ENCODE measurements at regions not wholly inside any gene's neighbourhood (a gene's known extent, or its start where the extent isn't known, plus 50 kb on each side); places are given as distances from the start of the nearest gene placed in this dataset.
"Not testable (repeated sequence)": the region's sequence is repeated elsewhere in the genome, so short reads cannot be mapped to it uniquely, and the experiment has no call there.

DNA sequence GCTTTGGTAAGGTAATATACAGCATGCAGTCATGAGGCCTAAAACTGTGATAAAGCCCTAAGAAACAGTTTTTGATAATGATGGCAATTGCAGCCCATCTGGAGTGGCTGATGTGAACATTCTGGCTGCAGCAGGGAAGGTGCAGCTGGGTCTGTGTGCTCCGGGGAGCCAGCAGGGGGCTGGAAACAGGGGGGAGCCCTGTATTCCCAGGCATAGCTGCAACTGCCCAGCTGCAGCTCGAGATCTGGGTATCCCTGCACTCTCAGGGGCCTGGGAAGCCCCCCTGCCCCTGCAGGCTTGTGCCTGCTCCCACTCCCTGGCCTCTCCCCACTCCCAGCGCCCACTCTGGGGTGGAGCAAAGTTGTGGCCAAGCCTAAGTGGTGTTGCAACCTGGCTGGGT, 95.6 kb downstream of the RRAGB start:
- TF ChIP-seq, protein P1, sequence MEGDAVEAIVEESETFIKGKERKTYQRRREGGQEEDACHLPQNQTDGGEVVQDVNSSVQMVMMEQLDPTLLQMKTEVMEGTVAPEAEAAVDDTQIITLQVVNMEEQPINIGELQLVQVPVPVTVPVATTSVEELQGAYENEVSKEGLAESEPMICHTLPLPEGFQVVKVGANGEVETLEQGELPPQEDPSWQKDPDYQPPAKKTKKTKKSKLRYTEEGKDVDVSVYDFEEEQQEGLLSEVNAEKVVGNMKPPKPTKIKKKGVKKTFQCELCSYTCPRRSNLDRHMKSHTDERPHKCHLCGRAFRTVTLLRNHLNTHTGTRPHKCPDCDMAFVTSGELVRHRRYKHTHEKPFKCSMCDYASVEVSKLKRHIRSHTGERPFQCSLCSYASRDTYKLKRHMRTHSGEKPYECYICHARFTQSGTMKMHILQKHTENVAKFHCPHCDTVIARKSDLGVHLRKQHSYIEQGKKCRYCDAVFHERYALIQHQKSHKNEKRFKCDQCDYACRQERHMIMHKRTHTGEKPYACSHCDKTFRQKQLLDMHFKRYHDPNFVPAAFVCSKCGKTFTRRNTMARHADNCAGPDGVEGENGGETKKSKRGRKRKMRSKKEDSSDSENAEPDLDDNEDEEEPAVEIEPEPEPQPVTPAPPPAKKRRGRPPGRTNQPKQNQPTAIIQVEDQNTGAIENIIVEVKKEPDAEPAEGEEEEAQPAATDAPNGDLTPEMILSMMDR (conservative IDR thresholded peaks at IDR 0.05), result no peak
- TF ChIP-seq ZFX (IDR thresholded peaks at IDR 0.05), result no peak
- no peak overlapping the region for H3K27ac ChIP-seq

- TF ChIP-seq, protein P1 (conservative IDR thresholded peaks at IDR 0.05), result no peak
- TF ChIP-seq ZFX (IDR thresholded peaks at IDR 0.05), result no peak
- no peak overlapping the region for H3K27ac ChIP-seq
These were observed 98.0 kb downstream of the RRAGB start for GRCh38 chrX:55815546-55815945.

GRCh38 chrX:55816023-55816422, 98.5 kb downstream of the RRAGB start:
- TF ChIP-seq, protein P1 (conservative IDR thresholded peaks at IDR 0.05), result no peak
- no peak for TF ChIP-seq ZFX (IDR thresholded peaks at IDR 0.05)
- H3K27ac ChIP-seq, result no peak overlapping the region

- TF ChIP-seq, protein P1 (conservative IDR thresholded peaks at IDR 0.05), result no peak
- no peak for TF ChIP-seq ZFX (IDR thresholded peaks at IDR 0.05)
- no peak overlapping the region for H3K27ac ChIP-seq
These were observed 101.3 kb downstream of the RRAGB start for GRCh38 chrX:55818673-55819375.

DNA sequence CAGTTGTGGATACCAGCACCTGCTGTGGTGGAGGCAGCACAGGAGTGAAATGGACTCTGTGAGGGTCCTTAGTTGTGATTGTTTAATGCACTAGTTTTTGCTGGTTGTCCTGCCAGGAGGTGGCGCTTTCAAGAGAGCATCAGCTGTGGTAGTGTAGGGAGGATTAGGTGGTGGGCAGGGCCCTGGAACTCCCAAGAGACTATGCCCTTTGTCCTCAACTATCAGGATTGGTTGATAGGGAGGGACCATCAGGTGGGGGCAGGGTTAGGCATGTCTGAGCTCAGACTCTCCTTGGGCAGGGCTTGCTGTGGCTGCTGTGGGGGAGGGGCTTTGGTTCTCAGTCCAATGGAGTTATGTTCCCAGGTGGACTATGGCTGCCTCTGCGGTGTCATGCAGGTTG, 121.9 kb downstream of the RRAGB start:
- no peak overlapping the region for H3K27ac ChIP-seq
- TF ChIP-seq, protein P1 (conservative IDR thresholded peaks at IDR 0.05), result peak; percentile 11; the same call in 1 of the 2 replicates
- TF ChIP-seq ZFX (IDR thresholded peaks at IDR 0.05), result no peak

DNA sequence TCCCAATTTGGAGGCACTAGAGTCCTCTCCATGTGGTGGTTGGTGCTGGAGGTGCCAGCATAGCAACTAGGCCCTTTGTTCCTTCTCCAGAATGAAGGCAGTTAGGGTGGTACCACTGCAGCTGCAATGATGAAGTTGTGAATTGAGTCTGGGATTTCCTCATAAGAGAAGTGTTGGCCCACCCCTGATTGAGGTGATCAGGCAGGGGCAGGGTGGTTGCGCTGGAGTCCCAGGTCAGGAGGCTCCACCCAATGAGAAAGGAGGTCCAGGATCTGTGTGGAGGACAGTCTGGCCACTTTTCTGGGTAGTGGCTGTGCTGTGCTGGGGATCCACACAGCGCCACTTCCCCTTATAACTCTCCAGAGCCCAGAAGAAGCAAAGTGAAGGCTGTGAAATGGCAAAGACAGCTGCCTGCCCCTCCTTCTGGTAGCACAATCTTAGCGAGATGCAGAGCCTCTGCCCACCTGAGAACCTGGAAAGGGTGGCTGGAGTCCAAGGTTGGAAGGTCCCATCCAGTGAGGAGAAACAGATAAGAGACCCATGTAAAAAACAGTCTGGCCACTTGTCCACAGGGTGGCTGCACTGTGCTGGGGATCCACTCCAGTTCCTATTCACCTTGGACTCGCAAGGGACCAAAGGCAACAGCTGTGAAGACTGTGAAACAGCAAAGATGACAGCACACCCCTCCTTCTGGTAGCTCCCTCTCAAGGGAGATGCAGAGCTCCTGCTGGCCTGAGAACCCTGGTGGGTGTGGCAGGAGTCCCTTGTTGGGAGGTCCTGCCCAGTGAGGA, 124.6 kb downstream of the RRAGB start:
- H3K27ac ChIP-seq, result no peak overlapping the region
- TF ChIP-seq, protein P1 (conservative IDR thresholded peaks at IDR 0.05), result no peak
- TF ChIP-seq ZFX (IDR thresholded peaks at IDR 0.05), result no peak

DNA sequence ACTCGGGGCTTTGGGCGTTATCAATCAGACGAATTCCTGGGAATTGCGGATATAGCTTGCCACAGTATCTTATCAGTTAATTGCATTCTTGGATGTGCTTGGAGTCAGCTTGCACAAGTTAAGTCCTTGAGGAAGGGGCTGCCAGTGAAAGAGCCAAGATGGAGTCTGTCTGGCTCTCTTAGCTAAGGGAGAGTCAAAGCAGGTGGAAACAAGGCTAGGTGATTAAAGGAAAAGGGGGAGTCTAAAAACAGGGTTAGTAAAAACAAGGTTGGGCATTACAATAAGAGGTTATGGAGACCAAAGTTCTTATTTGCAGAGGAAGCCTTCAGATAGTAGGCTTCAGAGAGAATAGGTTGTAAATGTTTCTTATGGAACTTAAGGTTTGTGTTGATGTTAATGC, 149.2 kb downstream of the RRAGB start:
- H3K27ac ChIP-seq, result not testable (repeated sequence)
